ENCODE measurements at regions not wholly inside any gene's neighbourhood (a gene's known extent, or its start where the extent isn't known, plus 50 kb on each side); places are given as distances from the start of the nearest gene placed in this dataset.

- no peak overlapping the region for H3K27ac ChIP-seq
- intact Hi-C loops (cut with DNase I), result no loop called here
- H3K9me3 ChIP-seq, result no peaks in the 10 kb centered on the region
- H3K4me3 ChIP-seq, result no peak overlapping the region
- no peaks in the 10 kb centered on the region for H3K36me3 ChIP-seq
- TF ChIP-seq CTCF (IDR thresholded peaks at IDR 0.05), result no peak
- H3K27me3 ChIP-seq, result no peaks in the 10 kb centered on the region
- no peaks in the 10 kb centered on the region for H3K4me1 ChIP-seq
- no peak for DNase-seq (ENCODE audit: low spot score in 2 of 2)
These were observed 172.7 kb upstream of the HCCS start for GRCh38 chrX:10938365-10938923.

DNA sequence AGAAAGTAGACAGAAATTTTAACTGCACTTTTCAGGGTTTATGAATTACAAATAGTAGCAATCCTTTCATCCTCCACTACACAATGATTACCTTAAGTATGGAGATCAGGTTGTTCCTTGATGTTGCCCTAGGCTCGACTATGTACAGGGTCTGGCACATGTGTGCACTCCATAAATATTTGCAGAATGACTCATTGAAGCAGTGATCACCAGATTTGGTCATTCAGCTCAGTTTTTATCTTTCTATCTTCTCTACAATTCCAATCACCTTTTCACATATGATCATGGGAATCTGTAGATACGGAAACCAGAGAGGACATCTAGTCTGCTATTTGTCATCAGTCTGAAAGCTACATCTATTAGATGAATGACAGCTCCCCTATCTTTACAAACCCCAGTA, 171.7 kb upstream of the HCCS start:
- H3K4me3 ChIP-seq, result no peak overlapping the region
- H3K36me3 ChIP-seq, result no peaks in the 10 kb centered on the region
- no peaks in the 10 kb centered on the region for H3K27me3 ChIP-seq
- DNase-seq (ENCODE audit: low spot score in 2 of 2), result no peak
- no peak for TF ChIP-seq CTCF (IDR thresholded peaks at IDR 0.05)
- no peaks in the 10 kb centered on the region for H3K4me1 ChIP-seq
- no peak overlapping the region for H3K27ac ChIP-seq
- no peaks in the 10 kb centered on the region for H3K9me3 ChIP-seq
- intact Hi-C loops (cut with DNase I), result no loop called here

GRCh38 chrX:10944136-10944885, 166.8 kb upstream of the HCCS start:
- no peak overlapping the region for H3K4me3 ChIP-seq
- H3K27me3 ChIP-seq, result no peaks in the 10 kb centered on the region
- H3K9me3 ChIP-seq, result no peaks in the 10 kb centered on the region
- no peak for DNase-seq (ENCODE audit: low spot score in 2 of 2)
- TF ChIP-seq CTCF (IDR thresholded peaks at IDR 0.05), result no peak
- no peak overlapping the region for H3K27ac ChIP-seq
- no peaks in the 10 kb centered on the region for H3K36me3 ChIP-seq
- intact Hi-C loops (cut with DNase I), result no loop called here
- H3K4me1 ChIP-seq, result no peaks in the 10 kb centered on the region

DNA sequence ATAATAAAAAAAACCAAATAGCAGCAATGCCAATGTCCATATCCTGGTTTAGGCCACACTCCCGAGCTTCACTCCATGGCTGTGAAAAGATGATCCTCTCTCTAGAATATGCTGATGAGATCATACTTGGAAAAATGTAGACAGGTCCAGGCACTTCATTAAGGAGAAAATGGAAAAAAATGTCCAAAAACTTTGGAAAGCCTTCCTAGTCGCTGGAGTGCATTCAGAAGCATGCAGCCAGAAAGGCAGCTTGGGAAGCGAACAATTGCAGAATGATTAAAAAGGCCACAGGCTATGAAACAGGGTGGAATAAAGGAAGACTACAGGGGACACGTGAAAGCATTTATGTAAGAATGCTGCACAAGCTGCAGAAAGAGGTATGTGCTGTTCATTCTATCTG, 165.6 kb upstream of the HCCS start:
- Histone ChIP-seq H3K9me3 (no peaks in the 10 kb centered on the region), H3K4me3 (no peak overlapping the region), H3K27me3 (no peaks in the 10 kb centered on the region), H3K4me1 (no peaks in the 10 kb centered on the region), H3K27ac (no peak overlapping the region), H3K36me3 (no peaks in the 10 kb centered on the region)
- no peak for DNase-seq (ENCODE audit: low spot score in 2 of 2)
- no peak for TF ChIP-seq CTCF (IDR thresholded peaks at IDR 0.05)
- intact Hi-C loops (cut with DNase I), result no loop called here

DNA sequence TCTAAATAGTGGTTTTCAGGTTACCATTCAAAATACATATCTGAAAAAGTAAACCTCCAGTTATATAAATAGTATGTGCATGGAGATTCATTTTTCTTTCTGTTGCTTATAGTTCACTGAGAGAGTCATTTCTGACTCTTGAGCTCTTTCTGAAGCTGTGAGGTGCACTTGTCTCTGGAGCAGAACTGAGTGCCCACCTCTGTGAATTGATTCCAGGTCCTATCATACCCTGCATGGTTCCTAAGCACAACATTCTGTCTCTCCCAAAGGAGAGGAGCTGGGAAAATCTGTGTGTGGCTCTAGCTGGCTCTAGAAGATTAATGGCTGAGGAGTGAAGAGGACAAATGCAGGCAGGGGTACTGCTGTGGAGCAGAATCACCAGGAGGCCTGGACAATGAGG, 161.6 kb upstream of the HCCS start:
- DNase-seq (ENCODE audit: low spot score in 2 of 2), result no peak
- no peak for TF ChIP-seq CTCF (IDR thresholded peaks at IDR 0.05)
- H3K4me3 ChIP-seq, result no peak overlapping the region
- intact Hi-C loops (cut with DNase I), result no loop called here
- H3K27me3 ChIP-seq, result no peaks in the 10 kb centered on the region
- H3K36me3 ChIP-seq, result no peaks in the 10 kb centered on the region
- no peaks in the 10 kb centered on the region for H3K4me1 ChIP-seq
- H3K27ac ChIP-seq, result no peak overlapping the region
- no peaks in the 10 kb centered on the region for H3K9me3 ChIP-seq

Measured in ascending aorta (tissue), 2 donors.